Nephron progenitor cell (in vitro differentiated cells): ENCODE measurements at regions not wholly inside any gene's neighbourhood (a gene's known extent, or its start where the extent isn't known, plus 50 kb on each side); places are given as distances from the start of the nearest gene placed in this dataset.

Experiments
- DNase-seq: peaks from one replicate; pipeline ENCODE4 v3.0.0; 2021
- H3K27ac Mint-ChIP-seq: 2 replicates; pipeline ENCODE4 v1.8.0; 2021; ENCODE audit warnings: mild to moderate bottlenecking, moderate library complexity, mixed read lengths
- H3K27me3 Mint-ChIP-seq: 2 replicates; pipeline ENCODE4 v1.8.0; 2021; ENCODE audit warnings: mild to moderate bottlenecking, low read depth, mixed read lengths; ENCODE audit not compliant: poor library complexity
- H3K36me3 Mint-ChIP-seq: 2 replicates; pipeline ENCODE4 v1.8.0; 2021; ENCODE audit warnings: low read depth, mixed read lengths
- H3K4me1 Mint-ChIP-seq: 2 replicates; pipeline ENCODE4 v1.8.0; 2021; ENCODE audit warnings: mixed read lengths
- H3K4me3 Mint-ChIP-seq: 2 replicates; pipeline ENCODE4 v1.8.0; 2021; ENCODE audit warnings: mild to moderate bottlenecking, moderate library complexity, mixed read lengths
- H3K9me3 Mint-ChIP-seq: 2 replicates; pipeline ENCODE4 v1.8.0; 2021; ENCODE audit warnings: mild to moderate bottlenecking, moderate library complexity, mixed read lengths
- CTCF ChIP-seq: fragments of 200-600 bp; sonication (generic); IDR thresholded peaks from 2 replicates; pipeline ENCODE4 v1.5.0; 2021; ENCODE audit warnings: antibody characterized with exemption

GRCh38 chr2:145930318-145930717 lies 1410.4 kb upstream of the ZEB2 start:
- H3K27ac Mint-ChIP-seq: no peak overlapping the region
- H3K4me1 Mint-ChIP-seq: peaks cover 33% of the 10 kb centered on the region
- H3K4me3 Mint-ChIP-seq: no peak overlapping the region

GRCh38 chr2:145927131-145927950 lies 1407.4 kb upstream of the ZEB2 start:
- DNase-seq: no peak
- H3K27ac Mint-ChIP-seq: no peak overlapping the region
- no peak overlapping the region for H3K4me3 Mint-ChIP-seq
- TF ChIP-seq CTCF: no peak
- H3K4me1 Mint-ChIP-seq: peaks cover 19% of the 10 kb centered on the region
- H3K36me3 Mint-ChIP-seq: no peaks in the 10 kb centered on the region
- no peaks in the 10 kb centered on the region for H3K27me3 Mint-ChIP-seq
- H3K9me3 Mint-ChIP-seq: no peaks in the 10 kb centered on the region

More at GRCh38 chr2:145930318-145930717, 1410.4 kb upstream of the ZEB2 start:
- DNase-seq: no peak
- Mint-ChIP-seq H3K36me3 (no peaks in the 10 kb centered on the region), H3K27me3 (no peaks in the 10 kb centered on the region), H3K9me3 (no peaks in the 10 kb centered on the region)
- no peak for TF ChIP-seq CTCF

- DNase-seq: no peak
- Mint-ChIP-seq H3K27me3 (no peaks in the 10 kb centered on the region), H3K9me3 (no peaks in the 10 kb centered on the region), H3K36me3 (no peaks in the 10 kb centered on the region), H3K4me3 (no peak overlapping the region), H3K27ac (no peak overlapping the region), H3K4me1 (peaks cover 6% of the 10 kb centered on the region)
- no peak for TF ChIP-seq CTCF
These were observed 1405.7 kb upstream of the ZEB2 start for GRCh38 chr2:145925591-145925990.

- Mint-ChIP-seq H3K4me1 (no peaks in the 10 kb centered on the region), H3K27ac (no peak overlapping the region), H3K9me3 (no peaks in the 10 kb centered on the region), H3K27me3 (no peaks in the 10 kb centered on the region), H3K4me3 (no peak overlapping the region), H3K36me3 (no peaks in the 10 kb centered on the region)
- no peak for TF ChIP-seq CTCF
- DNase-seq: no peak
These were observed 1399.6 kb upstream of the ZEB2 start for GRCh38 chr2:145919477-145919876.

- H3K27me3 Mint-ChIP-seq: no peaks in the 10 kb centered on the region
- no peak for DNase-seq
- H3K4me3 Mint-ChIP-seq: no peak overlapping the region
- no peak overlapping the region for H3K27ac Mint-ChIP-seq
- no peak for TF ChIP-seq CTCF
- no peaks in the 10 kb centered on the region for H3K4me1 Mint-ChIP-seq
- H3K9me3 Mint-ChIP-seq: no peaks in the 10 kb centered on the region
- H3K36me3 Mint-ChIP-seq: no peaks in the 10 kb centered on the region
These were observed 1399.0 kb upstream of the ZEB2 start for GRCh38 chr2:145918951-145919350.

- H3K27ac Mint-ChIP-seq: no peak overlapping the region
- H3K4me3 Mint-ChIP-seq: no peak overlapping the region
- H3K9me3 Mint-ChIP-seq: no peaks in the 10 kb centered on the region
These were observed 1396.9 kb upstream of the ZEB2 start for GRCh38 chr2:145916799-145917198.

More at GRCh38 chr2:145916799-145917198, 1396.9 kb upstream of the ZEB2 start:
- Mint-ChIP-seq H3K27me3 (no peaks in the 10 kb centered on the region), H3K4me1 (no peaks in the 10 kb centered on the region), H3K36me3 (no peaks in the 10 kb centered on the region)
- no peak for DNase-seq
- TF ChIP-seq CTCF: no peak
